GM18517 (cell line): ENCODE measurements at regions not wholly inside any gene's neighbourhood (a gene's known extent, or its start where the extent isn't known, plus 50 kb on each side); places are given as distances from the start of the nearest gene placed in this dataset.
A peak's percentile ranks its signal among the peaks of the same experiment; 100 is the strongest.
"Not testable (repeated sequence)": the region's sequence is repeated elsewhere in the genome, so short reads cannot be mapped to it uniquely, and the experiment has no call there.

Source experiments
- ATAC-seq: cut with Tn5 transposase; IDR thresholded peaks from one replicate; pipeline ENCODE4 v1.9.1; 2021; ENCODE audit warnings: mild to moderate bottlenecking, moderate library complexity; ENCODE audit not compliant: unreplicated experiment

- no peak for ATAC-seq
Observed at GRCh38 chr6:151671195-151671594, 136.3 kb upstream of the ESR1 start.

- ATAC-seq: no peak
Observed at GRCh38 chr6:151674578-151674977, 132.9 kb upstream of the ESR1 start.

DNA sequence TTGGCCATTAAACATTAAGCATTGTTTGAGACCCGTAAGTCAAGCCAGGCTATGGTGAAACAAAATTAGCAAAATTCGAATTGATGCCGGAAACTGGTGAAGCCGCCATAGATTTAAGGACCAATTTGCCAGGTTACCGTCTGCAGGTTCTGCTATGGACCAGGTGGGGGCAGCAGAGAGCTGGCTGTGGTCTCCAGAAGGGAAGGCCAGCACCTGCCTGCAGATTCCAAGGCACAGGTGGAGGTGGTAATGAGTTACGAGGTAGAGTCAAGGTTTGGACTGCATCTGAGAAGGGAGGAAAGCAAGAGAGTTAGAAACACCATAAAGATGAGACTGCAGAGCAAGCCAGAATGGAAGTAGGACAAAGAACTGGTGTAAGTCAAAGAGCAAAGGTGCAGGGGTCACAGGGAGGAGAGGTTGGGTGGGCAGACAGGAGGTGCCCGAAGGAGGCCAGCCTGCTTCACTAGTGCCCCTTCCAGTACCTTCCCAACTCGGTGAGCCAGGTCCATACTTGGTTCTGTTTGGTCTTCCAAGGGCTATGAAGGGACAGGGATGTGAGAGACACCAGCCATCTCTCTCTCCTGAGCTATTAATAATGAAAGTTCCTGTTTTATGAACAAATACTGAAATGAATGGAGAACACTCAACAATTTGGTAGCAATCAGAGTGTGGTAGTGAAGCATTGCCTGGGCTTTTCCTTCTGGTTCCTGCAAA, 131.6 kb upstream of the ESR1 start:
- ATAC-seq: peak; percentile 88

GRCh38 chr6:151676460-151676945, 131.0 kb upstream of the ESR1 start:
- ATAC-seq: no peak

DNA sequence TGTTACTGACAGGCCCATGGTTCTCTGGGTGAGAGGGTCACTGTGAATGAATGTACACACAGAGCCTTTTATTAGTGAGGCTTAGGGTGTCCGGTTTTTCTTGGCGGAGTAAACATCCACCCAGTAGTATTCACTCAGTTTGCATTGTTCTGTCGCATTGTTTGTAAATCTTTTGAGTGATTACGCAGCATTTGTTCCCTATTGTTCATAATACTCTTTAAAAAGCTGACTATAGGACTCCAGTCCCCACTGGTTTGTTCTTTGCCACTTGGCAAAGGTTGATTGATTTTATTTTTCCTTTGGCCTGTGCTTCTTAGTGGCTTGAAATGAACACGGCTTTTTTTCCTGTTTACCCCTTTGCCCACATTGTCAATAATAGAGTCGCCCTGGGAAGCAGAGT, 130.1 kb upstream of the ESR1 start:
- no peak for ATAC-seq

DNA sequence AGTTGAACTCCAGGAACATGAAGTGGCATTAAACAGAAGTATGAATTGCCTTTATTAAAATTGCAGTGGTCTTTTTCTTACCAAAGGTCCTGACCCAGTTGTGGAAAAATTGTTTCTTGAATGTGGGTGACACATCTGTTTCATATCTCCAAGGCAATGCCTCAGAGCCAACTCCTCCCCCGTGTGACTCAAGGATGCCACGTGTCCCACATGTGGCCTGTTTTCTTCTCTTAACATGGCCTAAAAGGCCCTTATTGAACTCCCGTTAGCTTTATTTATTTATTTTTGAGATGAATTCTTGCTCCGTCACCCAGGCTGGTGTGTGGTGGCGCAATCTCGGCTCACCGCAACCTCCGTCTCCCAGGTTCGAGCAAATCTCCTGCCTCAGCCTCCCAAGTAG, 128.4 kb upstream of the ESR1 start:
- ATAC-seq: no peak

DNA sequence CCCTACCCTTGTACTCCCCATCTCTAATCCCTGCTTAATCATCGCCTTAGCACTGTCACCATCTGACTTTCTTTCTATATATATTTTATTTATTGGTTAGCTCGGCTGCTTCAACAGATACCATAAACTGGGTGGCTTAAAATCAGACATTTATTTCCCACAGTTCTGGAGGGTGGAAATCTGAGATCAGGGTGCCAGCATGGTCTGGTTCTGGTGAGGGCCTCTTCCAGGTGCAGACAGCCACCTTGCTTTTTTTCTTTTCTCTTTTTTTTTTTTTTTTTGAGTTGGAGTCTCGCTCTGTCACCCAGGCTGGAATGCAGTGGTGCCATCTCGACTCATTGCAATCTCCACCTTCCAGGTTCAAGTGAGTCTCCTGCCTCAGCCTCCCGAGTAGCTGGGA, 127.5 kb upstream of the ESR1 start:
- ATAC-seq: no peak

GRCh38 chr6:151680846-151681432, 126.5 kb upstream of the ESR1 start:
- ATAC-seq: no peak

DNA sequence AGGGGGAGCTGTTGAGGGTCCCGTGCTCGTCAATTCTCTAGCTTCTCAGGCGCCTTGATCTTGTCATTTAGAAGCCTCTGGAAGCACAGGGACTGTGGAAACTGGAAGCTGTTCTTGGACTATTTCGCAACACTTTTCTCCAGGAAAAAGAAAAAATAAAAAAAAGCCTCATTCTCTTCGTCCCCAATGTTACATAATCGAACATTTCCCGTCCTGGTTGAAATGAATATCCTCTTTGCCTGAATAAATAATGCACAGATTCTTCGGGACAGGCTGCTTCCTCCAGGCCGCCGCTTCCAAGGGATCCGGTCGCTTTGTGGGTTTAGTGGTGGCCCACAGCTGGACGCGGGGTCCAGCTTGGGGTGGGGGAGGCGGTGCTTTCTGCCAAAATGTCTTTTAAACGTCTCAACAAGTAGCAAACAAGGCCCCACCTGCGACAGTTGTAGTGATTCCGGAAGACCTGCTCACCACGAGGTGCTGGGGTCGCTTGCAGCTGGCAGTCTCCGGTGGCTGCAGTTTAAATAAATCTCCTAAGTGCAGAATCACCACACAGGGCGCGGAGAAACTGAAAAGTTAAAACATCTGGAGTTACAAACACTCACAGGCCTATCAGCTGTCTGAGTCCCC, 125.9 kb upstream of the ESR1 start:
- ATAC-seq: no peak

- ATAC-seq: no peak
Observed at GRCh38 chr6:151682251-151682650, 125.2 kb upstream of the ESR1 start.

- ATAC-seq: no peak
Observed at GRCh38 chr6:151682922-151683321, 124.6 kb upstream of the ESR1 start.

- ATAC-seq: no peak
Observed at GRCh38 chr6:151683381-151683780, 124.1 kb upstream of the ESR1 start.

DNA sequence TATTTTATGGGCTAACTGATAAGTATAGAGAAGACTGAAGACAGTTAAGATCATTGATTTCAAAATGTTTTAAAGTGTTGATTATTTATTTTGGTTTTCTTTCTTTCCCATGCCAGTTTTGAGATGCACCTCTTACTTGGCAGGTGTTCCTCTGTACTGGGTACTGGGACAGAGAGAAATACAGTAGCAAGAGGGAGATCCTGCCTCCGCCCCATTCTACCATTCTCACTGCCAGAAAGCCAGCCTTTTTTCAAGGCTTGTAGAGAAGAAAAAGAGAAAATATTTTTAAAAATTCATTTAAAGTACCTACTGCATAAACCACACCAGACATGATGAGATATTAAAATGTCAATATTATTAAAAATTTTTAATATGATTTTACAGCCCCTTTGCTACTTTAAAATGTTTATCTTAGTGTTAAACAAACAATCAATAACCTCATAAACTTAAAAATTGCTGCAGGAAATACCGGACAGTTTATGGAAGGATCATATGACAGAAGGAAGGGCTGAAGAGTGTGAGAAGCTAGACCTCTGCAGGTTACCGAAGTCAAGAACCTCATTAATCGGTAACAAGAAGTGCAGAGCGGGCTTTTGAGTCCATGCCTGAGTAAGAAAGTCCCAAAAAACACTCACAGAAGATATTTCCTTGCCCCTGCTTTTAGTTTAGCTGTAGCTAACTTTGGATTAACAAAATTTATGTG, 117.8 kb upstream of the ESR1 start:
- no peak for ATAC-seq

DNA sequence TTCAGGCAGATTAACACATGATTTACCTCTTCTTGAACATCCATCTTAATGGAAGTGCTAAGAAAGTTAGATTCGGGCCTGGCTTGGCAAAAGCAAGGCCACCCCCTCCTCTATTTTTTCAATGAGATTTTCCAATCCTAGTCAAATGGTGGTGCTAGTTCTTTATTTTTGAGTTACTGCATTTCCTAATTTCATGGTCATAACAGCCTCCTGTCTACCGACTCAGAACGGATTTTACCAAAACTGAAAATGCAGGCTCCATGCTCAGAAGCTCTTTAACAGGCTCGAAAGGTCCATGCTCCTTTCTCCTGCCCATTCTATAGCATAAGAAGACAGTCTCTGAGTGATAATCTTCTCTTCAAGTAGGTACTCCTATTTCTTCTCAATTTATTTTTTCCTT, 117.2 kb upstream of the ESR1 start:
- ATAC-seq: peak; percentile 30

DNA sequence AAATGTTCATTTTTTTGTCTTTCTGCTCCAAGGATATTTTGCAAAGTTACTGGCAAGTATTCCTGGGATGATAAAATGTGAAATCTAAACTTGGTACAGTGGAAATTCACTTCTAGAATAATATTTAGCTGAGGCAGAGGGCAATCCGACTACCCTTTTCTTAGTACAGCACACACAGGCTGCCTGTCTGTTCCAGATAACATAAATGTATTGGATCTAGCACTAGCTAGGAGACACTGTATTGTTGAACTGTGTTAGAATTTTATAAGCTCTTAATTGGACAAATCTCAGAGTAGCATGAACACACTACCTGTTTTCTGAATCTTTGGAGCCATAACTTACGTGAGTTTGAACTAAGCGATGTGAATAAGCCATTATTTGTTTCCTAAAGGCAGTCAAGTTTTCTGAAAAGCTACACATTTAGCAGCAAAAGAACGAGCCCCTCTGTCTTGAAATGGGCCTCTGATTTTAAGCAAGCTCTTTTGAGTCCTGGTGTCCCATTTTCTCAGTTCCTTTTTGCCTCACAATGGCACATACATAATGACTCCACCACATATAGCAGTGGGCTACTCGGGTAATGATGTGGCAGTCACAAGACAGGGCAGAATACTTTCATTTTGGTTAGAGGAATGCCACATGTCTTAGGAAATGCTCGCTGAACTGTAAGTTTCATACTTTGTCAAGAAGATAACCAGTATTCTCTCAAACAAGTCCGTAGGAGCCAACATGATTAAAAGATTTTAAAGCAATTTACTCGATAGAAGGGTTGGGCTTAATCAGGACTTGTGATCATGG, 116.5 kb upstream of the ESR1 start:
- peak; percentile 98 for ATAC-seq

DNA sequence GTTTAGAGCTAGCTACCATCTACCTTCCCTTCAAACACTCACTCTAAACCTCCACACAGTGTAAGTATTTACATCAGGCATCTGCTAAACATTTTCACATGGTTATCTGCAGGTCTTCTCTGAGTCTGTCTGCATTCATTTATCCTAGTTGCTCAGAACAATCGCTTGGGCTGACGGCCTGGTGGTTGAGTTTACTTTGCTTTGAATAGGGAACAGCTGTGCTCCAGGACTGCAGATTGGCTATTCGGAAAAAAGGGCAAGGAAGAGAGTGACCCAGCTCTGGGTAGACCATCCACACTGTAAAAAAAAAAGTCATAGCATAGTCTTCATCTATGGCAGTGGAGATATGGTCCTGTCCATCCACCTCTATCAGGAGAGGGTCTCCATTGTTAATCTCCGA, 115.3 kb upstream of the ESR1 start:
- no peak for ATAC-seq

- no peak for ATAC-seq
Observed at GRCh38 chr6:151693366-151693765, 114.1 kb upstream of the ESR1 start.

GRCh38 chr6:151695156-151695555, 112.3 kb upstream of the ESR1 start:
- no peak for ATAC-seq

DNA sequence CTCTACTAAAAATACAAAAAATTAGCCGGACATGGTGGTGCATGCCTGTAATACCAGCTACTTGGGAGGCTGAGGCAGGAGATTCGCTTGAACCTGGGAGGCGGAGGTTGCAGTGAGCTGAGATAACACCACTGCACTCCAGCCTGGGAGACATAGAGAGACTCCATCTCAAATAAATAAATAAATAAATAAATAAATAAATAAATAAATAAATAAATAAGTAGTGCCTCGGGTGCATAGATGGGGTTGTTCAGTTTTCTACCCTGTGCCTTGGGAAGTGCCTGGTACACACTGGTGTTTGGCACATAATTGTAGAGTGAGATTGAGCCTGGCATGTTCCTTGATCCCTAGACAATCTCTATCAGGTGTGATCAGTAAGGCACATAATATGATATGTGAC, 111.2 kb upstream of the ESR1 start:
- ATAC-seq: not testable (repeated sequence)

- no peak for ATAC-seq
Observed at GRCh38 chr6:151698931-151699700, 108.4 kb upstream of the ESR1 start.
